ENCODE measurements at regions not wholly inside any gene's neighbourhood (a gene's known extent, or its start where the extent isn't known, plus 50 kb on each side); places are given as distances from the start of the nearest gene placed in this dataset.

DNA sequence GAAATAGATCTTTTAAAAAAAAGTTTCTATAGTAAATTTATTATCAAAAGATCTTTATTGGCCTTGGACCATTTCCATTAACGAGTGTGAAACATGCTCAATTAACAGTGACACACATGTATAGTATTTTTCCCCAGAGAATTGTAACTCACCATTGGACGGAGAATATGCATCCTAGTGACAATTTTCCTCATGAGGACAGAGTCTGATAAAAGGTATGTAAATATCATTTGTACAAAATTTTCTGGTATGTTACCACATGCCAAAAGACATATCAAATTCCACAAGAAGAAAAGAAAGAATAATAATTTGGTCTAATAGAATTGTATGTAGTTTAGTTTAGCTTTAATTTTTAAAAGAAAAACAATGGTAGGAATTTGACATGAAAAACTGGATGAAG, 1096.0 kb upstream of the FLRT2 start:
- Histone ChIP-seq H4K20me1 (ENCODE audit: insufficient read depth, low read length) (no peaks in the 10 kb centered on the region), H3K9ac (ENCODE audit: insufficient read depth, low read length, poor library complexity, severe bottlenecking) (no peak overlapping the region), H3K4me2 (replicated peaks; ENCODE audit: extremely low read depth, low read length, poor library complexity, severe bottlenecking) (no peak overlapping the region), H3K4me3 (replicated peaks in 1 of 3; ENCODE audit: low read depth in 2 of 3, low read length in 3 of 3) (no peak overlapping the region), H2AFZ (ENCODE audit: insufficient read depth, low read depth, low read length, poor library complexity, severe bottlenecking) (no peak overlapping the region), H3K4me1 (ENCODE audit: control insufficient read depth in 1 of 2, insufficient read depth in 2 of 2, low read length in 2 of 2) (no peaks in the 10 kb centered on the region), H3K79me2 (ENCODE audit: insufficient read depth, low read length) (no peaks in the 10 kb centered on the region), H3K9me3 (replicated peaks in 1 of 2; ENCODE audit: control insufficient read depth in 1 of 2, insufficient read depth in 1 of 2, low read length in 2 of 2) (peaks cover 0 to 6% of the 10 kb centered on the region in 2 donors), H3K36me3 (replicated peaks in 1 of 2; ENCODE audit: control insufficient read depth in 1 of 2, insufficient read depth in 2 of 2, low read length in 2 of 2) (no peaks in the 10 kb centered on the region), H3K27me3 (ENCODE audit: control insufficient read depth in 2 of 2, insufficient read depth in 2 of 2, low read length in 2 of 2) (no peaks in the 10 kb centered on the region), H3K27ac (ENCODE audit: low read depth in 1 of 2, low read length in 2 of 2) (no peak overlapping the region)
- no peaks in the 10 kb centered on the region for H3K4me1 Mint-ChIP-seq
- no CpG with 5 or more reads among the region's 2 CpGs for WGBS (ENCODE audit: insufficient coverage)
- no peaks in the 10 kb centered on the region for H3K27me3 Mint-ChIP-seq (ENCODE audit: low read depth in 3 of 3)
- peaks cover 0 to 8% (median 2%) of the 10 kb centered on the region in 7 donors for H3K9me3 Mint-ChIP-seq
- DNase-seq, result no peak
- H3K36me3 Mint-ChIP-seq, result no peaks in the 10 kb centered on the region
- intact Hi-C loops (cut with micrococcal nuclease), result no loop called here
- no peak overlapping the region for H3K27ac Mint-ChIP-seq
- TF ChIP-seq, protein P1, sequence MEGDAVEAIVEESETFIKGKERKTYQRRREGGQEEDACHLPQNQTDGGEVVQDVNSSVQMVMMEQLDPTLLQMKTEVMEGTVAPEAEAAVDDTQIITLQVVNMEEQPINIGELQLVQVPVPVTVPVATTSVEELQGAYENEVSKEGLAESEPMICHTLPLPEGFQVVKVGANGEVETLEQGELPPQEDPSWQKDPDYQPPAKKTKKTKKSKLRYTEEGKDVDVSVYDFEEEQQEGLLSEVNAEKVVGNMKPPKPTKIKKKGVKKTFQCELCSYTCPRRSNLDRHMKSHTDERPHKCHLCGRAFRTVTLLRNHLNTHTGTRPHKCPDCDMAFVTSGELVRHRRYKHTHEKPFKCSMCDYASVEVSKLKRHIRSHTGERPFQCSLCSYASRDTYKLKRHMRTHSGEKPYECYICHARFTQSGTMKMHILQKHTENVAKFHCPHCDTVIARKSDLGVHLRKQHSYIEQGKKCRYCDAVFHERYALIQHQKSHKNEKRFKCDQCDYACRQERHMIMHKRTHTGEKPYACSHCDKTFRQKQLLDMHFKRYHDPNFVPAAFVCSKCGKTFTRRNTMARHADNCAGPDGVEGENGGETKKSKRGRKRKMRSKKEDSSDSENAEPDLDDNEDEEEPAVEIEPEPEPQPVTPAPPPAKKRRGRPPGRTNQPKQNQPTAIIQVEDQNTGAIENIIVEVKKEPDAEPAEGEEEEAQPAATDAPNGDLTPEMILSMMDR (IDR thresholded peaks at IDR 0.05), result no peak
- no peak overlapping the region for H3K4me3 Mint-ChIP-seq

DNA sequence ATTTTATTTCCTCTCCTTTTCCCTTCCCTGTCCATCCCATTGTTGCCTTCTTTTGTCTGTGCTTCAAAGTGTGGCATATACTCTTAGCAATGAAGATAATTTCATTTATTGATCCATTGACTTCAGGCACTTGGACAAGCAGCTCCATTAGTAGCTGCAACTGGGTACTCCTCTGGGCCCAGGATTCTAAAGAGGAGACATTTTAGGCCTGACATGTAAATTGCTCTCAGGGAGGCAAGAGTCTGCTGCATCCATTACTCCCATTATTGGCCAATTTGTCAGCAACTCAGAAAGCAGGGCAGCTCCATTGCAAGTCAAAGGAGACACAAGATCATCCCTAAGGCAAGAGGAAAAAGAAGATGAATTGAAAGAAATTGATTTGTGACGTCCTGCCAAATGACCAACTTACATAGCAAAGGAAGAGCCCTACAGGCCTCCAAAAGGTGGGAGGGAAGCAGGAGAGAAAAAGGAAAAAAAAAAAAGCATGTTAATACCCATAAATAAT, 1094.1 kb upstream of the FLRT2 start:
- H3K9me3 Mint-ChIP-seq, result peaks cover 0 to 11% (median 5%) of the 10 kb centered on the region in 7 donors
- H3K4me3 ChIP-seq (replicated peaks in 1 of 3; ENCODE audit: low read depth in 2 of 3, low read length in 3 of 3), result no peak overlapping the region
- no peak for DNase-seq
- H3K4me1 ChIP-seq (ENCODE audit: control insufficient read depth in 1 of 2, insufficient read depth in 2 of 2, low read length in 2 of 2), result no peaks in the 10 kb centered on the region
- H2AFZ ChIP-seq (ENCODE audit: insufficient read depth, low read depth, low read length, poor library complexity, severe bottlenecking), result no peak overlapping the region
- H3K4me1 Mint-ChIP-seq, result no peaks in the 10 kb centered on the region
- H3K36me3 Mint-ChIP-seq, result no peaks in the 10 kb centered on the region
- H3K9ac ChIP-seq (ENCODE audit: insufficient read depth, low read length, poor library complexity, severe bottlenecking), result no peak overlapping the region
- H3K36me3 ChIP-seq (replicated peaks in 1 of 2; ENCODE audit: control insufficient read depth in 1 of 2, insufficient read depth in 2 of 2, low read length in 2 of 2), result no peaks in the 10 kb centered on the region
- intact Hi-C loops (cut with micrococcal nuclease), result no loop called here
- H3K27ac ChIP-seq (ENCODE audit: low read depth in 1 of 2, low read length in 2 of 2), result no peak overlapping the region
- TF ChIP-seq, protein P1 (IDR thresholded peaks at IDR 0.05), result no peak
- no CpG with 5 or more reads among the region's 1 CpG for WGBS (ENCODE audit: insufficient coverage)
- H4K20me1 ChIP-seq (ENCODE audit: insufficient read depth, low read length), result no peaks in the 10 kb centered on the region
- H3K27ac Mint-ChIP-seq, result no peak overlapping the region
- H3K79me2 ChIP-seq (ENCODE audit: insufficient read depth, low read length), result no peaks in the 10 kb centered on the region
- no peaks in the 10 kb centered on the region for H3K27me3 Mint-ChIP-seq (ENCODE audit: low read depth in 3 of 3)
- H3K27me3 ChIP-seq (ENCODE audit: control insufficient read depth in 2 of 2, insufficient read depth in 2 of 2, low read length in 2 of 2), result no peaks in the 10 kb centered on the region
- H3K4me3 Mint-ChIP-seq, result no peak overlapping the region
- H3K9me3 ChIP-seq (replicated peaks in 1 of 2; ENCODE audit: control insufficient read depth in 1 of 2, insufficient read depth in 1 of 2, low read length in 2 of 2), result peaks cover 0 to under 1% of the 10 kb centered on the region in 2 donors
- no peak overlapping the region for H3K4me2 ChIP-seq (replicated peaks; ENCODE audit: extremely low read depth, low read length, poor library complexity, severe bottlenecking)

Data from CD14-positive monocyte (primary cell).